A549 (cell line): ENCODE measurements at regions not wholly inside any gene's neighbourhood (a gene's known extent, or its start where the extent isn't known, plus 50 kb on each side); places are given as distances from the start of the nearest gene placed in this dataset.

ENCODE experiments used
- ATAC-seq, 2 experiments: fragments of 200-7000 bp in 1 of 2; fragments of >200 bp in 1 of 2; cut with Nextera tagmentation in 1 of 2; cut with Tn5 transposase in 1 of 2; 3 replicates each; pipeline versions ENCODE4 v1.8.0 to v1.9.1; 2018 to 2020; ENCODE audit warnings: mild to moderate bottlenecking in 1 of 2, moderate library complexity in 1 of 2
- CTCF ChIA-PET: fragments of 300-600 bp; sonication (Branson Sonifier 250); formaldehyde crosslinking; extraction: SDS; loops from one replicate; lab custom pipeline; 2021; ENCODE audit warnings: antibody characterized with exemption, inconsistent platforms; lab: Yijun Ruan, JAX
- POLR2A ChIA-PET: fragments of 350-600 bp; formaldehyde crosslinking; extraction: SDS; loops from one replicate; lab custom pipeline; 2021; ENCODE audit warnings: antibody characterized with exemption, inconsistent platforms; lab: Yijun Ruan, JAX
- DNase-seq, 2 experiments: peaks; one replicate each; pipeline versions ENCODE4 v3.0.0 to v3.0.0-alpha.2; 2011 to 2016; ENCODE audit warnings: low read depth in 1 of 2, low spot score in 1 of 2
- FAIRE-seq: peaks from 2 replicates; lab custom pipeline; 2011; peaks lifted over from hg19 to GRCh38; lab: Jason Lieb, UNC
- H3K27ac ChIP-seq, 2 experiments: fragments of >200 bp; sonication (Bioruptor Twin); formaldehyde crosslinking; 3 replicates each; pipeline ENCODE4 v1.5.1; 2016 to 2017
- H3K4me1 ChIP-seq: fragments of >200 bp; sonication (Bioruptor Twin); formaldehyde crosslinking; 3 replicates; pipeline ENCODE4 v1.6.1; 2016
- H3K4me2 ChIP-seq: fragments of >200 bp; sonication (Bioruptor Twin); formaldehyde crosslinking; 3 replicates; pipeline ENCODE4 v1.6.1; 2016
- H3K4me3 ChIP-seq: fragments of >200 bp; sonication (Bioruptor Twin); formaldehyde crosslinking; 3 replicates; pipeline ENCODE4 v1.5.1; 2016
- H3K9me3 ChIP-seq: fragments of >200 bp; sonication (Bioruptor Twin); formaldehyde crosslinking; 3 replicates; pipeline ENCODE4 v1.6.1; 2016
- ATOH8 ChIP-seq: fragments of 250-450 bp; sonication (Bioruptor Pico); IDR thresholded peaks from 2 replicates; pipeline ENCODE4 v1.5.0; 2020; ENCODE audit warnings: low read depth, mild to moderate bottlenecking, moderate library complexity
- BCL3 ChIP-seq: fragments of >200 bp; sonication (Bioruptor Twin); formaldehyde crosslinking; IDR thresholded peaks from 3 replicates; pipeline ENCODE4 v1.6.1; 2016
- CHD2 ChIP-seq: fragments of 150-350 bp; IDR thresholded peaks from 2 replicates; pipeline ENCODE4 v1.6.1; 2014; ENCODE audit warnings: low read length; ENCODE audit not compliant: partially characterized antibody
- CHD4 ChIP-seq: fragments of 200-600 bp; sonication (generic); IDR thresholded peaks from 2 replicates; pipeline ENCODE4 v1.6.1; 2016; ENCODE audit warnings: antibody characterized with exemption, mild to moderate bottlenecking, borderline replicate concordance
- CTCF ChIP-seq: fragments of >200 bp; sonication (Bioruptor Twin); formaldehyde crosslinking; IDR thresholded peaks from 3 replicates; pipeline ENCODE4 v1.5.1; 2016
- EHMT2 ChIP-seq: fragments of 200-600 bp; sonication (generic); IDR thresholded peaks from 2 replicates; pipeline ENCODE4 v1.6.1; 2016; ENCODE audit warnings: antibody characterized with exemption, low read depth, mild to moderate bottlenecking, moderate library complexity
- EP300 ChIP-seq, 2 experiments: fragments of >200 bp; sonication (Bioruptor Twin); formaldehyde crosslinking; IDR thresholded peaks; 2 replicates in 1 of 2; 3 replicates in 1 of 2; pipeline ENCODE4 v1.6.1; 2016 to 2017
- FOSL2 ChIP-seq, 2 experiments: fragments of 450-650 bp in 1 of 2; fragments of >200 bp in 1 of 2; sonication (Bioruptor Twin) in 1 of 2; formaldehyde crosslinking; IDR thresholded peaks; 2 replicates each; pipeline versions ENCODE4 v1.5.0 to v1.6.1; 2016 to 2020; ENCODE audit warnings: mild to moderate bottlenecking in 1 of 2, moderate library complexity in 1 of 2
- FOXS1 ChIP-seq: fragments of 250-450 bp; sonication (Bioruptor Pico); IDR thresholded peaks from 2 replicates; pipeline ENCODE4 v1.5.0; 2020; ENCODE audit warnings: mild to moderate bottlenecking, moderate library complexity
- GATA3 ChIP-seq: IDR thresholded peaks from 2 replicates; pipeline ENCODE4 v1.6.1; 2012; ENCODE audit warnings: borderline replicate concordance
- HMGXB4 ChIP-seq: fragments of 250-450 bp; sonication (Bioruptor Pico); IDR thresholded peaks from 2 replicates; pipeline ENCODE4 v1.5.0; 2021; ENCODE audit warnings: mild to moderate bottlenecking, moderate library complexity, borderline replicate concordance
- KDM1A ChIP-seq: fragments of 200-600 bp; sonication (generic); IDR thresholded peaks from 2 replicates; pipeline ENCODE4 v1.6.1; 2016; ENCODE audit warnings: low read depth, mild to moderate bottlenecking
- KDM5A ChIP-seq: fragments of 200-600 bp; sonication (generic); IDR thresholded peaks from 2 replicates; pipeline ENCODE4 v1.6.1; 2016; ENCODE audit warnings: antibody characterized with exemption, mild to moderate bottlenecking
- MAX ChIP-seq: IDR thresholded peaks from 2 replicates; pipeline ENCODE4 v1.6.1; 2012
- PHF8 ChIP-seq: fragments of 200-600 bp; sonication (generic); IDR thresholded peaks from 2 replicates; pipeline ENCODE4 v1.6.1; 2016; ENCODE audit warnings: low read depth, mild to moderate bottlenecking, antibody characterized with exemption, moderate library complexity, borderline replicate concordance
- POLR2A ChIP-seq: IDR thresholded peaks from 2 replicates; pipeline ENCODE4 v1.6.1; 2012; ENCODE audit warnings: mild to moderate bottlenecking, low read length
- POLR2AphosphoS2 ChIP-seq: conservative IDR thresholded peaks from 2 replicates; pipeline ENCODE4 v1.6.1; 2012; ENCODE audit warnings: low read length, improper control_type of control experiment, inconsistent platforms
- RARB ChIP-seq: fragments of 250-450 bp; sonication (Bioruptor Pico); IDR thresholded peaks from 2 replicates; pipeline ENCODE4 v1.8.0; 2021; ENCODE audit warnings: mild to moderate bottlenecking, moderate library complexity
- RNF2 ChIP-seq: fragments of 200-600 bp; sonication (generic); IDR thresholded peaks from 2 replicates; pipeline ENCODE4 v1.6.1; 2016; ENCODE audit warnings: low read depth, mild to moderate bottlenecking, antibody characterized with exemption, moderate library complexity, borderline replicate concordance
- SMC3 ChIP-seq: fragments of >200 bp; sonication (Bioruptor Twin); formaldehyde crosslinking; IDR thresholded peaks from 3 replicates; pipeline ENCODE4 v1.6.1; 2018; ENCODE audit warnings: inconsistent platforms
- SREBF2 ChIP-seq: fragments of 450-650 bp; IDR thresholded peaks from 2 replicates; pipeline ENCODE4 v1.6.1; 2014; ENCODE audit warnings: mild to moderate bottlenecking, moderate library complexity
- ZSCAN20 ChIP-seq: fragments of 250-450 bp; sonication (Bioruptor Pico); IDR thresholded peaks from 2 replicates; pipeline ENCODE4 v1.8.0; 2022; ENCODE audit warnings: mild to moderate bottlenecking, moderate library complexity
- WGBS: methylation state at CpG from one replicate; pipeline ENCODE4 v1.1.6; 2017; ENCODE audit errors: missing lambda C conversion rate; 5-methylcytosine and 5-hydroxymethylcytosine counted together

- H3K9me3 ChIP-seq: no peaks in the 10 kb centered on the region
- H3K4me3 ChIP-seq: no peak overlapping the region
- no peak overlapping the region for H3K27ac ChIP-seq
- 24% methylated on average over 1 of the region's 1 CpG for WGBS
- DNase-seq (no peak), FAIRE-seq (no peak), ATAC-seq (no peak)
- ChIA-PET POLR2A (no interaction called here), CTCF (interaction anchor here (0.9 kb wide), 1 partner anchor 10 kb away, joined by 3 read pairs; no protein-coding TSS in a partner anchor)
- H3K4me2 ChIP-seq: no peak overlapping the region
- H3K4me1 ChIP-seq: no peaks in the 10 kb centered on the region
- no peak for TF ChIP-seq CHD4
- TF ChIP-seq HMGXB4 (CRISPR knock-in tag): no peak
- no peak for TF ChIP-seq EP300 (IDR thresholded peaks at IDR 0.05)
Measured at GRCh38 chr2:145815933-145816332, 1296.0 kb upstream of the ZEB2 start.

- TF ChIP-seq CTCF (no peak), EP300 (IDR thresholded peaks at IDR 0.05) (no peak), KDM5A (no peak), RARB (no peak), FOXS1 (CRISPR knock-in tag) (no peak), HMGXB4 (CRISPR knock-in tag) (no peak), POLR2A (no peak)
- Histone ChIP-seq H3K9me3 (no peaks in the 10 kb centered on the region), H3K4me2 (no peak overlapping the region), H3K27ac (no peak overlapping the region), H3K4me1 (no peaks in the 10 kb centered on the region), H3K4me3 (no peak overlapping the region)
- no peak for FAIRE-seq
- CTCF ChIA-PET: no interaction called here
- 66% methylated on average over 3 of the region's 3 CpGs for WGBS
- ATAC-seq: no peak
- POLR2A ChIA-PET: no interaction called here
- no peak for DNase-seq
Measured at GRCh38 chr2:145813481-145813880, 1293.6 kb upstream of the ZEB2 start.

- ChIA-PET POLR2A (no interaction called here), CTCF (no interaction called here)
- no peak overlapping the region for H3K4me2 ChIP-seq
- DNase-seq: no peak
- H3K4me1 ChIP-seq: no peaks in the 10 kb centered on the region
- no peak for FAIRE-seq
- H3K9me3 ChIP-seq: no peaks in the 10 kb centered on the region
- ATAC-seq: no peak
- WGBS: 67% methylated on average over 2 of the region's 2 CpGs
- no peak overlapping the region for H3K27ac ChIP-seq
- no peak overlapping the region for H3K4me3 ChIP-seq
- TF ChIP-seq MAX: no peak
- no peak for TF ChIP-seq CHD2
- TF ChIP-seq HMGXB4 (CRISPR knock-in tag): no peak
- no peak for TF ChIP-seq SREBF2
- TF ChIP-seq BCL3: no peak
- TF ChIP-seq EHMT2: no peak
- no peak for TF ChIP-seq POLR2AphosphoS2
- no peak for TF ChIP-seq RARB
- TF ChIP-seq FOSL2 (IDR thresholded peaks at IDR 0.05): no peak
- no peak for TF ChIP-seq FOSL2 (CRISPR knock-in tag; IDR thresholded peaks at IDR 0.05)
- TF ChIP-seq PHF8: no peak
- TF ChIP-seq RNF2: no peak
- no peak for TF ChIP-seq KDM1A
- no peak for TF ChIP-seq GATA3
- no peak for TF ChIP-seq SMC3
- TF ChIP-seq ATOH8: no peak
- no peak for TF ChIP-seq ZSCAN20 (CRISPR knock-in tag)
Measured at GRCh38 chr2:145812165-145812554, 1292.2 kb upstream of the ZEB2 start.
